HG03565 (cell line): ENCODE measurements at regions not wholly inside any gene's neighbourhood (a gene's known extent, or its start where the extent isn't known, plus 50 kb on each side); places are given as distances from the start of the nearest gene placed in this dataset.

Experiments
- ATAC-seq: cut with Tn5 transposase; IDR thresholded peaks from one replicate; pipeline ENCODE4 v1.9.1; 2021; ENCODE audit warnings: mild to moderate bottlenecking, moderate library complexity; ENCODE audit not compliant: unreplicated experiment

DNA sequence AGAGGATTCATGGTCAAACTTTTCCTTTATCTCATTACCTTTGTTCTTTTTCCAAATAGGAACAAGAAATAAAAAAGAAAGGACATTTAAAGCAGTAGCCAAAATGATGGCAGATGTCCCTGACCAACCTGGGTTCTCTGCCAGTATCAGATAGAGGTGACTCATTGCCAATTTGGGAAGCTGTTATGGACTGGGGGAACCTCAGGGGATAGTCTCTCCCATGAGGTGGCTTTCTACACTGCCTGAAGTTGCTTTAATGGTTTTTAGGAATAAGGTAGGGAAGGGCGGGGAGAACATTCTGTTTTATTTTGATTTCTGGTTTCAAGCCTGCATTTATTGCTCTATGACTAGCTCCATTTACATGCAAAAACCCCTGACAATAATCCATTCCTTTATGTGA is 457.9 kb upstream of the TPK1 start:
- no peak for ATAC-seq

GRCh38 chr7:145293228-145293701 is 457.4 kb upstream of the TPK1 start:
- ATAC-seq, result no peak

DNA sequence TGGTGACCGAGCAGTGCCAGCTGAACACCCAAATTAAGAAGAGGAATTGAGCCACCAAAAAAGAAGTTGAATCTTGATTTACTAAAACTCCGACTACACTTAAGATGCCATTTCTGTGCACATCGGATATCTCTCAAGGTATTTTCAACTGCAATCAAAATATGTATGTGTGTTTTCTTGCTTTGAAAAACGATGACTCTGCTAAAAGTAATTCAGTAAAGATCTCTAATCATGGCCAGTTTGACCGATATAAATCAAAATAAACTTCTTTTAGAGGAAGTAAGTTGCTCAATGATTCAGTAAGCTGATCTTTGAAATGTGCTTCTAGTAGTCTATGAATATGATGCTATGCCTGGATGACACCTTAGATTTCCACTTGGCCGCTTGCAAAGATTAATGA is 453.5 kb upstream of the TPK1 start:
- no peak for ATAC-seq

DNA sequence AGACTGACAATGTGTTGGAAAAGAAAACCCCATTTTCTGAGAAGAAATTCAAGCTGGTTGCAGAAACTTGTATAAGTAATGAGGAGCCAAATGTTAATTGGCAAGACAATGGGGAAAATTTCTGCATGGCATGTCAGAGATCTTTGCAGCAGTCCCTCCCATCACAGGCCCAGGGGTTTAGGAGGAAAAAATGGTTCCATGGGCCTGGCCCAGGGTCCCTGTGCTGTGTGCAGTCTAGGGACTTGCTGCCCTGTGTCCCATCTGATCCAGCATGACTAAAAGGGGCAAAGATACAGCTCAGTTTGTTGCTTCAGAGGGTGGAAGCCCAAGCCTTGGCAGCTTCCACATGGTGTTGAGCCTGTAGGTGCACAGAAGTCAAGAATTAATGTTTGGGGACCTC is 440.3 kb upstream of the TPK1 start:
- no peak for ATAC-seq

- ATAC-seq, result no peak
Measured at GRCh38 chr7:145269418-145270161, 433.7 kb upstream of the TPK1 start.

- no peak for ATAC-seq
Measured at GRCh38 chr7:145265180-145265579, 429.3 kb upstream of the TPK1 start.

GRCh38 chr7:145263886-145264285 is 428.0 kb upstream of the TPK1 start:
- ATAC-seq, result peak; percentile 75

GRCh38 chr7:145252031-145252430 is 416.2 kb upstream of the TPK1 start:
- ATAC-seq, result no peak

DNA sequence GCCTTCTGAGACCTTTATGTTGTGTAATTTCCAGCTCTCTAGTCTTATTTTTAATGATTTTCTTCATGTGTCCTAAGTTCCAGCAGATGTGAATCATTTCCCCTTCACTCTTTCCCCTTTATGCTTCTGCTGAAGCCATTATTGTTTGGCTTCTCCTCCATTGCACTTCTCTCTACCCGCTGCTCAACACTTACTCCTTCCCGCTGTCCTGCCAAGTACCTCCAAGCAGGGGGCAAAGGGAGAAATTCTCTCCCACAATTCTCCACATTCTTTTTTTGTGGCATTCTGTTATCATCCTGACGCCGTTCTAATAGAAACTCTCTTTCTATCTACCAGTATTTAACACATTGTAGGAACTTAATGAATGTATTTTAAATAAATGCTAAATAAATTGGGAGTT is 388.9 kb upstream of the TPK1 start:
- ATAC-seq, result no peak

DNA sequence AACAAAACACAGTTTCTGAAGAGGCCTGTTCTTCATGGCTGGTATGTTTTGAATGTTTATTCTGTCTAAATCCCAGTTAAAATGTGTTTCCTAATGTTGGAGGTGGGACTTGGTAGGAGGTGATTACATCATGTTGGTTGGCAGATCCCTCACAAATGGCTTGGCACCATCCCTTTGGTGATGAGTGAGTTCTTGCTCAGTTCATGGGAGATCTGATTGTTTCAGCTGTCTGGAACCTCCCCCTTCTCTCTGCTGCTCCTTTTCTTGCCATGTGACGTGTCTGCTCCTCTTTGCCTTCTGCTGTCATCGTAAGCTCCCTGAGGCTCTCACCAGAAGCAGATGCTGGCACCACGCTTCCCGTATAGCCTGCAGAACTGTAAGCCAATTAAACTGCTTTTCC is 383.6 kb upstream of the TPK1 start:
- ATAC-seq, result no peak

DNA sequence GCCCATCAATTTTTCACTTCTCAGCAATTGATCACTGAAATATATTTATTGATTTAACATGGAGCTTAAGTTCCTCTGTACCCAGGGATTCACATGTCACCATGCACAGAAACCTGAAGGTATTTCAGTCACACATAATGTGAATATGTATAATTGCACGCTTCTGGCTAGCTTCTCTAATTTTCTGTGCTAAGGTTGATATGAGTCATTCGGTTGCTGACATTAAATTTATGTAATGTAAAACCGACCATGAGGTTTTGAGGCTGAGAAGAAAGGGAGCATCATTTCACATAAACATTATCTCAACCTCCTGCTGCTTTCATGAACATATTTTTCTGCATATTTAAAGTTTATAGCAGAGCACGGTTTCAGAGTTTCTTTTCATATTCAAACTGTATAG is 381.0 kb upstream of the TPK1 start:
- ATAC-seq, result no peak

GRCh38 chr7:145212050-145212449 is 376.2 kb upstream of the TPK1 start:
- ATAC-seq, result no peak

GRCh38 chr7:145211211-145211610 is 375.4 kb upstream of the TPK1 start:
- ATAC-seq, result no peak

- ATAC-seq, result no peak
Measured at GRCh38 chr7:145193951-145194350, 358.1 kb upstream of the TPK1 start.

DNA sequence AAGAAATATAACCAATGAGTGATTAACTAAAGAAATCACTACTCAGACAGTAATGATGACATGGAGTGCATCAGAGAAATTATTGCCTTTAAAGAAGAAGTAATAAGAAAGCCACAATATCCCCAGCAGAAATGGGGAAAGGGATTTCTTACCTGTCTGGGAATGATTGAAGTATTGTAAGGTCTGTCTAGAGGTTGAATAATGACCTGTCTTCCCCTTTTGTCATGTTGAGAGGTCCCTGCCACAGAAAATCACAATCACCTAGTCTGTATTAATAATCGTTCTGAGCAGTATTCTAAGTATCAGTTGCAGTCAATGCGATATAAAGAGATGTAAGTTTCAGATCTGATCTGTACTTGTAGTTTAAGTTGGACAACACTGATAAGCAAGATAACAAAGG is 349.1 kb upstream of the TPK1 start:
- ATAC-seq, result no peak

DNA sequence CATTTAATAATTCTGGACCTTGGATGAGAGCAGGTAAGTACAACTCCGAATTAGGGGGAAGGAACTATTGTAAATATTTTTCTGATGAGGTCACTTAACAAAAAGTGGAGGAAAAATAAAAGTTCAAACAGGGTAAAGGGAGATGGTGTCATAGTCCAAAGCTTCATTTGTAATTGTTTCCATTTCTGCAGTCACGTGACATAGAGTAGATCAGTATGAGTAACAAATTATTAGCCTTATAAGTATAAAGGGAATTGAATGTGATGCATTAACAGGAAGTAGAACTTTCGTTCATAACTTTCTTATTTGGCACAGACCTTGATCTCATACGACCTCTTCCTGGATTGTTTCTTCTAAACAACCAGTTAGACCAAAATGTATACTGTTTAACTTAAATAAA is 347.2 kb upstream of the TPK1 start:
- no peak for ATAC-seq

DNA sequence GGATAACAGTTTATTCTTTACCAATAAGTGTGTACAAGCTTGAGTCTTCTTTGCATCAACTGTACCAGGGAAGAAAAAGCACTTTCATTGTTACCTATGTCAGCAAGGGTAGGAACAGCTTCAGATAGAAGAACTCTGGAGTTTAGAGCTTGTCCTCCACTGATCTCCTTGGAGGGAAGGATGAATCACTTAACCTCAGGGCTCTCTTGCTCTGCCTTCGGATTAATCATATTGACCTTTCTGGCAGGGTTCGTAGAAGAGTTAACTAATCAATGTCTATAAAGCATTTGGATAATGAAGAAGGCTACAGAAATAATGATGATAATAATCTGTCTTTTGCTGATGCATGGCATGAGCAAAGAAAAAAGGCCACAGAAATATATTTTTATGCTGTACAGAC is 339.5 kb upstream of the TPK1 start:
- ATAC-seq, result no peak

DNA sequence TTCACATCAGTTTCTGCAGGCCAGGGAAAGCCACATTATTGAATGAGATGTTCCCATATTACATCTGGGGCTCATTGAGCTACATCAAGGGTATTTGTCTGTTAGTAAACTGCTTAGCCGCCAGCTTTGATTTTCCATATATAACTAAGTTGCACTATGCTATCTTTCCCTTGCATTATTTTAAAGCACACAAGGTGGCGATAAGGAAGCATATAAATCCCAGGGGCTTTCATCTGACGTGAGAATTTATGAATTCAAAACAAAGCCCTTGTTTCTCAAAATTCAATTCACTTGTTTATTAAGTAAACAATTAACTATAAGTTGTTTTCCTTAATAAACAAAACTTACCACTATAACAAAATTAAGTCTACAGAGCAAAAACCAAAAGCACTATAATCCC is 334.1 kb upstream of the TPK1 start:
- ATAC-seq, result no peak

DNA sequence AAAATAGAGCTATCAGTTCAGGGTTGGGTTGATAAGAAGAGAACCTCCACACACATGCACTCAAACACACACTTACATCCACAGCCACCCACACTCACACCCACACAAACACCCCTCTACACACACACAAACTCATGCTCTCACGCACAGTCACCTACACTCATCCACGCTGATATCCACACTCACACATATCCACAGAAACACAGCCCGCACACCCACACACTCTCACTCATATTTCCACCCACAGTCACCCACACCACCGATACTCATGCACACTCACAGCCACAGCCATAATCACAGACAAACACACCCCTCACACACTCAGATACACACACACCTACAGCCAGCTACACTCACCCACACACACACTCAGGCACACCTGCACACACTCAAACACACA is 333.0 kb upstream of the TPK1 start:
- no peak for ATAC-seq

GRCh38 chr7:145168427-145168826 is 332.6 kb upstream of the TPK1 start:
- ATAC-seq, result no peak

DNA sequence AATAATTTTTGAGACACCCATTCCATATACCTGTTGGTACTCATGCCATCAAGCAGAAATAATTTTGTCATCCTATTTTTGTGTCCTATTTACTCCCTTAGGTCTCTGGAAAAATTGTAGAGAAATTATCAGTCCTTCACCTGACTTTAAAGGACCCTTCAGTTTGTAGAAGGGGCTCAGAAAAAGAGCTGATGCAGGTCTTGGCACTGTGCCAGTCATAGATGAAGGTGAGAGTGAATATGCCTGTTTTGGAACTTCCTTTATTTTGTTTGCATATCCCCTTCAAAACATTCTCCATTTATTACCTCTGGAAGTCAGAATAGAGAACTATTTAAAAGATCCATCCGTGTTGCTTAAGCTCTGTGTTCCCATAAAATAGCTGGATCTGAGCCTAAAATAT is 321.0 kb upstream of the TPK1 start:
- no peak for ATAC-seq

DNA sequence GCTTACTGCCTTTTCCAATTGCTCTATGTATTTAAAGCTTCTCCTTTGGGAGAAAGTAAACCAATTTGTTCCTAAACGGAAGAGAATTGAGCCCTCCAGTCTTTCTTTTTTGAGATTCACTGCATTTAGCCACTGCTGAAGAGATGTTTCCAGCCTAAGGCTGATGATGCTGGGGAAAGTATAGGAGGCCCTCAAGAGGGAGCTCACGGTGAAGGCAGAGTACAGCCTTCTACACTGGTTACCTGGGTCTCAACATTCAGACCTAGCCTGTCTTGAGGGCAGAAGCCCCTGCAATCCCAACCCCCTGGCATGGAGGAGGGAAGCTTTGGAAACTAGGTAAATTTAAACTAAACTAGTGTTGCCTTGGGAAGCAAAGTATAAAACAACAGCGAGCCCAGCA is 316.7 kb upstream of the TPK1 start:
- ATAC-seq, result no peak

- no peak for ATAC-seq
Measured at GRCh38 chr7:145151676-145152075, 315.8 kb upstream of the TPK1 start.
